HEK293T (cell line): ENCODE measurements at regions not wholly inside any gene's neighbourhood (a gene's known extent, or its start where the extent isn't known, plus 50 kb on each side); places are given as distances from the start of the nearest gene placed in this dataset.

ENCODE experiments used
- ARNT ChIP-seq: fragments of 450-650 bp; IDR thresholded peaks from 2 replicates; pipeline ENCODE4 v1.6.1; 2017; ENCODE audit warnings: mild to moderate bottlenecking
- CTBP1 ChIP-seq: fragments of 450-650 bp; IDR thresholded peaks from 2 replicates; pipeline ENCODE4 v1.6.1; 2016; ENCODE audit warnings: borderline replicate concordance
- ELF4 ChIP-seq: fragments of 450-650 bp; IDR thresholded peaks from 2 replicates; pipeline ENCODE4 v1.6.1; 2017; ENCODE audit warnings: antibody characterized with exemption
- FOXA1 ChIP-seq: fragments of 450-650 bp; IDR thresholded peaks from 2 replicates; pipeline ENCODE4 v1.6.1; 2016; ENCODE audit warnings: mild to moderate bottlenecking
- FOXK2 ChIP-seq: fragments of 450-650 bp; IDR thresholded peaks from 2 replicates; pipeline ENCODE4 v1.6.1; 2016; ENCODE audit warnings: mild to moderate bottlenecking
- FOXM1 ChIP-seq: fragments of 450-650 bp; IDR thresholded peaks from 2 replicates; pipeline ENCODE4 v1.6.1; 2017; ENCODE audit warnings: mild to moderate bottlenecking, borderline replicate concordance
- HDGF ChIP-seq: fragments of 450-650 bp; IDR thresholded peaks from 2 replicates; pipeline ENCODE4 v1.6.1; 2017; ENCODE audit warnings: antibody characterized with exemption, borderline replicate concordance
- L3MBTL2 ChIP-seq: fragments of 450-650 bp; conservative IDR thresholded peaks from 2 replicates; pipeline ENCODE4 v1.6.1; 2016; ENCODE audit warnings: mild to moderate bottlenecking
- LEF1 ChIP-seq: fragments of 450-650 bp; IDR thresholded peaks from 2 replicates; pipeline ENCODE4 v1.6.1; 2017; ENCODE audit warnings: mild to moderate bottlenecking, borderline replicate concordance
- NFRKB ChIP-seq: fragments of 450-650 bp; IDR thresholded peaks from 2 replicates; pipeline ENCODE4 v1.6.1; 2016; ENCODE audit warnings: mild to moderate bottlenecking, moderate library complexity
- SP1 ChIP-seq: fragments of 450-650 bp; IDR thresholded peaks from 2 replicates; pipeline ENCODE4 v1.6.1; 2017
- TARDBP ChIP-seq: fragments of 450-650 bp; IDR thresholded peaks from 2 replicates; pipeline ENCODE4 v1.6.1; 2016
- ZNF384 ChIP-seq: fragments of 450-650 bp; IDR thresholded peaks from 2 replicates; pipeline ENCODE4 v1.6.1; 2016
- TF ChIP-seq, protein P1 (sequence below): fragments of 450-650 bp; IDR thresholded peaks from 2 replicates; pipeline ENCODE4 v1.6.1; 2016

GRCh38 chr2:107545851-107546250 lies 280.8 kb upstream of the RGPD4 start:
- TF ChIP-seq SP1 (no peak), FOXM1 (no peak), ZNF384 (no peak), ELF4 (no peak), ARNT (no peak), NFRKB (no peak), CTBP1 (no peak), FOXK2 (no peak), HDGF (no peak), TARDBP (no peak), L3MBTL2 (no peak), LEF1 (no peak), FOXA1 (no peak)
- TF ChIP-seq, protein P1, sequence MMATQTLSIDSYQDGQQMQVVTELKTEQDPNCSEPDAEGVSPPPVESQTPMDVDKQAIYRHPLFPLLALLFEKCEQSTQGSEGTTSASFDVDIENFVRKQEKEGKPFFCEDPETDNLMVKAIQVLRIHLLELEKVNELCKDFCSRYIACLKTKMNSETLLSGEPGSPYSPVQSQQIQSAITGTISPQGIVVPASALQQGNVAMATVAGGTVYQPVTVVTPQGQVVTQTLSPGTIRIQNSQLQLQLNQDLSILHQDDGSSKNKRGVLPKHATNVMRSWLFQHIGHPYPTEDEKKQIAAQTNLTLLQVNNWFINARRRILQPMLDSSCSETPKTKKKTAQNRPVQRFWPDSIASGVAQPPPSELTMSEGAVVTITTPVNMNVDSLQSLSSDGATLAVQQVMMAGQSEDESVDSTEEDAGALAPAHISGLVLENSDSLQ, result no peak
